HCT116 (cell line): ENCODE measurements at regions not wholly inside any gene's neighbourhood (a gene's known extent, or its start where the extent isn't known, plus 50 kb on each side); places are given as distances from the start of the nearest gene placed in this dataset.

ENCODE experiments used
- ATAC-seq: fragments of 200-7000 bp; cut with Tn5 transposase; 2 replicates; pipeline ENCODE4 v1.9.1; 2020; ENCODE audit warnings: mild to moderate bottlenecking, moderate library complexity
- BruUV-seq: library from RNA; stranded (reverse); fragments of 400-500 nt; replicated peaks from 2 replicates; lab custom pipeline; 2021; lab: Mats Ljungman, UMichigan
- CTCF ChIA-PET: fragments of 300-600 bp; sonication (Branson Sonifier 250); formaldehyde crosslinking; loops from one replicate; lab custom pipeline; 2021; ENCODE audit warnings: antibody characterized with exemption; lab: Charles Lee
- POLR2A ChIA-PET: fragments of 300-600, 350-600 bp; sonication (Branson Sonifier 250); formaldehyde crosslinking; loops from one replicate; lab custom pipeline; 2021; ENCODE audit warnings: antibody characterized with exemption; lab: Charles Lee
- RAD21 ChIA-PET, 2 experiments: fragments of 300-600 bp; sonication (Branson Sonifier 250); formaldehyde crosslinking; loops; one replicate each; lab custom pipeline; 2023; ENCODE audit warnings: low total read pairs in 2 of 2; ENCODE audit not compliant: uncharacterized antibody in 2 of 2, unreplicated experiment in 2 of 2, low non-redundant PET in 1 of 2; lab: Charles Lee
- DNase-seq: peaks from one replicate; pipeline ENCODE4 v3.0.0-alpha.2; 2010; ENCODE audit warnings: low read depth, low spot score
- H2AFZ ChIP-seq: fragments of 200-600 bp; shearing (Covaris generic), sonication (generic); 2 replicates; pipeline ENCODE4 v1.6.1; 2017; ENCODE audit warnings: low read depth, mixed run types, mixed read lengths, antibody characterized with exemption, low read length; ENCODE audit not compliant: poor library complexity, severe bottlenecking
- H3K27ac ChIP-seq: 2 replicates; pipeline ENCODE4 v1.5.1; 2012; ENCODE audit warnings: low read depth, low read length
- H3K27me3 ChIP-seq: fragments of 200-600 bp; sonication (generic); 2 replicates; pipeline ENCODE4 v1.6.1; 2016; ENCODE audit warnings: mixed run types, low read length, mixed read lengths; ENCODE audit not compliant: insufficient read depth
- H3K36me3 ChIP-seq, 2 experiments: fragments of 200-500 bp in 1 of 2; fragments of 200-600 bp in 1 of 2; sonication (Bioruptor generic) in 1 of 2; sonication (generic) in 1 of 2; 2 replicates each; pipeline versions ENCODE4 v1.5.1 to v1.6.1; 2014 to 2016; ENCODE audit warnings: low read length in 2 of 2, inconsistent platforms in 1 of 2, mixed read lengths in 1 of 2, mixed run types in 1 of 2; ENCODE audit not compliant: insufficient read depth in 2 of 2, control insufficient read depth in 1 of 2
- H3K4me1 ChIP-seq, 2 experiments: fragments of 200-600 bp in 1 of 2; sonication (generic) in 1 of 2; 2 replicates each; pipeline versions ENCODE4 v1.5.1 to v1.6.1; 2012 to 2017; ENCODE audit warnings: low read length in 2 of 2, inconsistent platforms in 1 of 2, mild to moderate bottlenecking in 1 of 2, mixed read lengths in 1 of 2, mixed run types in 1 of 2, moderate library complexity in 1 of 2; ENCODE audit not compliant: insufficient read depth in 2 of 2, control insufficient read depth in 1 of 2
- H3K4me2 ChIP-seq: fragments of 200-600 bp; sonication (generic); 2 replicates; pipeline ENCODE4 v1.6.1; 2017; ENCODE audit warnings: mixed run types, low read length, mixed read lengths
- H3K4me3 ChIP-seq, 2 experiments: fragments of 200-600 bp in 1 of 2; sonication (generic) in 1 of 2; replicated peaks in 1 of 2; 2 replicates each; pipeline ENCODE4 v1.5.1; 2011 to 2016; ENCODE audit warnings: low read length in 2 of 2, control low read depth in 1 of 2, low read depth in 1 of 2, mild to moderate bottlenecking in 1 of 2, mixed read lengths in 1 of 2, mixed run types in 1 of 2
- H3K79me2 ChIP-seq: fragments of 200-600 bp; sonication (generic); 2 replicates; pipeline ENCODE4 v1.6.1; 2017; ENCODE audit warnings: mild to moderate bottlenecking, mixed run types, low read length, moderate library complexity, mixed read lengths; ENCODE audit not compliant: insufficient read depth
- H3K9ac ChIP-seq: fragments of 200-600 bp; sonication (generic); 2 replicates; pipeline ENCODE4 v1.6.1; 2016; ENCODE audit warnings: low read length, mixed read lengths
- H3K9me2 ChIP-seq: fragments of 200-600 bp; sonication (generic), shearing (Covaris generic); 2 replicates; pipeline ENCODE4 v1.6.1; 2017; ENCODE audit warnings: mixed run types, mild to moderate bottlenecking, moderate library complexity; ENCODE audit not compliant: insufficient read depth
- H3K9me3 ChIP-seq, 2 experiments: fragments of 200-500 bp in 1 of 2; fragments of 200-600 bp in 1 of 2; sonication (Bioruptor generic) in 1 of 2; sonication (generic) in 1 of 2; 2 replicates each; pipeline ENCODE4 v1.6.1; 2014 to 2017; ENCODE audit warnings: low read length in 2 of 2, mixed read lengths in 2 of 2, inconsistent platforms in 1 of 2, low read depth in 1 of 2, mild to moderate bottlenecking in 1 of 2, mixed run types in 1 of 2, moderate library complexity in 1 of 2; ENCODE audit not compliant: control insufficient read depth in 1 of 2, insufficient read depth in 1 of 2
- H4K20me1 ChIP-seq: fragments of 200-600 bp; sonication (generic), shearing (Covaris generic); 2 replicates; pipeline ENCODE4 v1.6.1; 2017; ENCODE audit warnings: mixed run types, mild to moderate bottlenecking, moderate library complexity; ENCODE audit not compliant: insufficient read depth
- ATF3 ChIP-seq: IDR thresholded peaks from 2 replicates; pipeline ENCODE4 v1.6.1; 2012
- CBX3 ChIP-seq: IDR thresholded peaks from 2 replicates; pipeline ENCODE4 v1.6.1; 2012; ENCODE audit warnings: low read depth
- CEBPB ChIP-seq: IDR thresholded peaks from 2 replicates; pipeline ENCODE4 v1.6.1; 2012; ENCODE audit warnings: low read depth
- EGR1 ChIP-seq: IDR thresholded peaks from 2 replicates; pipeline ENCODE4 v1.6.1; 2012; ENCODE audit warnings: low read depth
- ELF1 ChIP-seq: IDR thresholded peaks from 2 replicates; pipeline ENCODE4 v1.6.1; 2012; ENCODE audit warnings: low read depth, borderline replicate concordance
- EZH2 ChIP-seq: fragments of 200-600 bp; sonication (generic); IDR thresholded peaks from 2 replicates; pipeline ENCODE4 v1.6.1; 2017; ENCODE audit warnings: antibody characterized with exemption, mixed run types
- POLR2A ChIP-seq: IDR thresholded peaks from 2 replicates; pipeline ENCODE4 v1.7.0; 2011; ENCODE audit warnings: borderline replicate concordance; ENCODE audit not compliant: insufficient read depth, insufficient read length; ENCODE audit errors: extremely low read depth
- SP1 ChIP-seq: IDR thresholded peaks from 2 replicates; pipeline ENCODE4 v1.6.1; 2012; ENCODE audit warnings: low read depth
- SRF ChIP-seq: IDR thresholded peaks from 2 replicates; pipeline ENCODE4 v1.6.1; 2012; ENCODE audit warnings: low read depth
- ZBTB33 ChIP-seq: IDR thresholded peaks from 2 replicates; pipeline ENCODE4 v1.6.1; 2011; ENCODE audit warnings: mild to moderate bottlenecking, low read length, moderate library complexity; ENCODE audit not compliant: insufficient replicate concordance; ENCODE audit errors: extremely low read depth
- ZNF274 ChIP-seq: fragments of 200-500 bp; sonication (Bioruptor generic); IDR thresholded peaks from 2 replicates; pipeline ENCODE4 v1.6.1; 2014; ENCODE audit warnings: mild to moderate bottlenecking, low read depth, low read length, inconsistent platforms
- intact Hi-C: fragments of 100-400 bp; cut with micrococcal nuclease; formaldehyde crosslinking; loops from 2 replicates; pipeline ENCODE4 v1.10.0; 2022

- ChIA-PET RAD21 (no interaction called here), POLR2A (no interaction called here), CTCF (no interaction called here)
- H3K4me2 ChIP-seq: no peak overlapping the region
- no peaks in the 10 kb centered on the region for H4K20me1 ChIP-seq
- no peak for DNase-seq
- ATAC-seq: peak; percentile 82
- H3K27ac ChIP-seq: no peak overlapping the region
- no peaks in the 10 kb centered on the region for H3K36me3 ChIP-seq
- intact Hi-C loops: no loop called here
- no peak overlapping the region for H3K4me3 ChIP-seq
- no peaks in the 10 kb centered on the region for H3K9me3 ChIP-seq
- H3K4me1 ChIP-seq: no peaks in the 10 kb centered on the region; a peak in 1 of 4 replicates
- no peaks in the 10 kb centered on the region for H3K27me3 ChIP-seq
- TF ChIP-seq SP1 (no peak), ATF3 (no peak), CEBPB (no peak), ZBTB33 (no peak), EGR1 (no peak), EZH2 (no peak), CBX3 (no peak), ELF1 (no peak), SRF (no peak), POLR2A (no peak), ZNF274 (no peak)
- no peaks in the 10 kb centered on the region for H3K79me2 ChIP-seq
- no peaks in the 10 kb centered on the region for H3K9me2 ChIP-seq
- H3K9ac ChIP-seq: no peak overlapping the region
- H2AFZ ChIP-seq: no peak overlapping the region
- BruUV-seq: no TSS peak
Measured at GRCh38 chr11:76296731-76297542, 84.0 kb downstream of the THAP12 start.
